ENCODE measurements at regions not wholly inside any gene's neighbourhood (a gene's known extent, or its start where the extent isn't known, plus 50 kb on each side); places are given as distances from the start of the nearest gene placed in this dataset.

GRCh38 chr22:22772396-22772795 is 115.2 kb upstream of the IGLL5 start:
- no TSS peak for BruUV-seq (replicated peaks)
- in situ Hi-C loops (cut with HindIII; ENCODE audit: extremely low pct_ligation_motif_present, low pct_unique_long_range_greater_than_20kb) (no loop called here), intact Hi-C loops (cut with micrococcal nuclease; ENCODE audit: unreplicated experiment) (no loop called here)
- POLR2A ChIA-PET: no interaction called here
- Histone ChIP-seq H3K27me3 (ENCODE audit: control insufficient read depth in 1 of 2, insufficient read depth in 2 of 2, low read length in 2 of 2) (peaks cover 4 to 9% of the 10 kb centered on the region in 2 experiments; a peak in 3 of 5 replicates), H3K79me2 (ENCODE audit: insufficient read depth, low read length) (no peaks in the 10 kb centered on the region), H3K27ac (ENCODE audit: extremely low read length, insufficient read depth, low read length) (no peak overlapping the region), H3K9me3 (ENCODE audit: low read length) (no peaks in the 10 kb centered on the region), H3K4me2 (ENCODE audit: low read depth, low read length) (no peak overlapping the region), H3K9ac (ENCODE audit: insufficient read depth, low read depth, low read length) (no peak overlapping the region), H3K4me3 (replicated peaks in 1 of 3; ENCODE audit: insufficient read depth in 1 of 3, low read depth in 2 of 3, low read length in 3 of 3) (no peak overlapping the region), H3K36me3 (replicated peaks in 1 of 2; ENCODE audit: control insufficient read depth in 1 of 2, insufficient read depth in 2 of 2, low read length in 2 of 2) (no peaks in the 10 kb centered on the region), H2AFZ (ENCODE audit: low read length) (no peak overlapping the region), H3K4me1 (ENCODE audit: insufficient read depth, low read length) (no peaks in the 10 kb centered on the region), H4K20me1 (ENCODE audit: insufficient read depth, low read length) (no peaks in the 10 kb centered on the region)
- TF ChIP-seq ZGPAT (CRISPR knock-in tag; IDR thresholded peaks at IDR 0.05) (no peak), TFE3 (CRISPR knock-in tag; IDR thresholded peaks at IDR 0.05) (no peak), NFATC3 (CRISPR knock-in tag; IDR thresholded peaks at IDR 0.05) (no peak), TBL1XR1 (IDR thresholded peaks at IDR 0.05; ENCODE audit: borderline replicate concordance, low read length, partially characterized antibody) (no peak), ZNF570 (CRISPR knock-in tag; IDR thresholded peaks at IDR 0.05; ENCODE audit: borderline replicate concordance) (no peak), E2F1 (CRISPR knock-in tag; IDR thresholded peaks at IDR 0.05) (no peak), REXO4 (CRISPR knock-in tag; IDR thresholded peaks at IDR 0.05; ENCODE audit: borderline replicate concordance) (no peak), PLRG1 (conservative IDR thresholded peaks at IDR 0.05) (no peak), RARG (CRISPR knock-in tag; IDR thresholded peaks at IDR 0.05; ENCODE audit: low read depth) (no peak), SSRP1 (CRISPR knock-in tag; IDR thresholded peaks at IDR 0.05) (no peak)
- TF ChIP-seq, protein P1, sequence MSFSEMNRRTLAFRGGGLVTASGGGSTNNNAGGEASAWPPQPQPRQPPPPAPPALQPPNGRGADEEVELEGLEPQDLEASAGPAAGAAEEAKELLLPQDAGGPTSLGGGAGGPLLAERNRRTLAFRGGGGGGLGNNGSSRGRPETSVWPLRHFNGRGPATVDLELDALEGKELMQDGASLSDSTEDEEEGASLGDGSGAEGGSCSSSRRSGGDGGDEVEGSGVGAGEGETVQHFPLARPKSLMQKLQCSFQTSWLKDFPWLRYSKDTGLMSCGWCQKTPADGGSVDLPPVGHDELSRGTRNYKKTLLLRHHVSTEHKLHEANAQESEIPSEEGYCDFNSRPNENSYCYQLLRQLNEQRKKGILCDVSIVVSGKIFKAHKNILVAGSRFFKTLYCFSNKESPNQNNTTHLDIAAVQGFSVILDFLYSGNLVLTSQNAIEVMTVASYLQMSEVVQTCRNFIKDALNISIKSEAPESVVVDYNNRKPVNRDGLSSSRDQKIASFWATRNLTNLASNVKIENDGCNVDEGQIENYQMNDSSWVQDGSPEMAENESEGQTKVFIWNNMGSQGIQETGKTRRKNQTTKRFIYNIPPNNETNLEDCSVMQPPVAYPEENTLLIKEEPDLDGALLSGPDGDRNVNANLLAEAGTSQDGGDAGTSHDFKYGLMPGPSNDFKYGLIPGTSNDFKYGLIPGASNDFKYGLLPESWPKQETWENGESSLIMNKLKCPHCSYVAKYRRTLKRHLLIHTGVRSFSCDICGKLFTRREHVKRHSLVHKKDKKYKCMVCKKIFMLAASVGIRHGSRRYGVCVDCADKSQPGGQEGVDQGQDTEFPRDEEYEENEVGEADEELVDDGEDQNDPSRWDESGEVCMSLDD (CRISPR knock-in tag; IDR thresholded peaks at IDR 0.05; ENCODE audit: borderline replicate concordance): no peak
- TF ChIP-seq, protein P2, sequence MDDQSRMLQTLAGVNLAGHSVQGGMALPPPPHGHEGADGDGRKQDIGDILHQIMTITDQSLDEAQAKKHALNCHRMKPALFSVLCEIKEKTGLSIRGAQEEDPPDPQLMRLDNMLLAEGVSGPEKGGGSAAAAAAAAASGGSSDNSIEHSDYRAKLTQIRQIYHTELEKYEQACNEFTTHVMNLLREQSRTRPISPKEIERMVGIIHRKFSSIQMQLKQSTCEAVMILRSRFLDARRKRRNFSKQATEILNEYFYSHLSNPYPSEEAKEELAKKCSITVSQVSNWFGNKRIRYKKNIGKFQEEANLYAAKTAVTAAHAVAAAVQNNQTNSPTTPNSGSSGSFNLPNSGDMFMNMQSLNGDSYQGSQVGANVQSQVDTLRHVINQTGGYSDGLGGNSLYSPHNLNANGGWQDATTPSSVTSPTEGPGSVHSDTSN (CRISPR knock-in tag; IDR thresholded peaks at IDR 0.05; ENCODE audit: borderline replicate concordance): no peak
- FAIRE-seq: no peak
- no peak for DNase-seq (ENCODE audit: low spot score)
- ATAC-seq: no peak
- CTCF ChIA-PET (ENCODE audit: low intra/inter-chr PET ratio, low total read pairs): no interaction called here
- WGBS (ENCODE audit: low lambda C conversion rate): 0% methylated on average over 5 of the region's 9 CpGs

Measured in HepG2 (cell line).